Fibroblast of pulmonary artery (primary cell): ENCODE measurements at regions not wholly inside any gene's neighbourhood (a gene's known extent, or its start where the extent isn't known, plus 50 kb on each side); places are given as distances from the start of the nearest gene placed in this dataset.
"Not testable (repeated sequence)": the region's sequence is repeated elsewhere in the genome, so short reads cannot be mapped to it uniquely, and the experiment has no call there.

ENCODE experiments used
- DNase-seq: peaks from one replicate; pipeline ENCODE4 v3.0.0-alpha.2; 2010; ENCODE audit warnings: low read depth
- H3K4me3 ChIP-seq: replicated peaks from 2 replicates; pipeline ENCODE4 v1.5.1; 2011; ENCODE audit warnings: low read depth, mild to moderate bottlenecking, control low read depth, low read length, moderate library complexity
- CTCF ChIP-seq: IDR thresholded peaks from 2 replicates; pipeline ENCODE4 v1.5.1; 2011; ENCODE audit warnings: mild to moderate bottlenecking, control low read depth, low read length, inconsistent platforms; ENCODE audit errors: missing control alignments

- TF ChIP-seq CTCF: no peak
- DNase-seq: no peak
- no peak overlapping the region for H3K4me3 ChIP-seq
Observed at GRCh38 chr12:131473741-131474709, 236.9 kb upstream of the SFSWAP start.

- H3K4me3 ChIP-seq, DNase-seq: not testable (repeated sequence)
Observed at GRCh38 chr12:131475012-131475411, 235.9 kb upstream of the SFSWAP start.

GRCh38 chr12:131477613-131478012, 233.3 kb upstream of the SFSWAP start:
- DNase-seq: no peak
- TF ChIP-seq CTCF: no peak
- H3K4me3 ChIP-seq: no peak overlapping the region

- no peak overlapping the region for H3K4me3 ChIP-seq
- no peak for TF ChIP-seq CTCF
- DNase-seq: no peak
Observed at GRCh38 chr12:131478468-131478867, 232.4 kb upstream of the SFSWAP start.

- no peak for DNase-seq
- no peak overlapping the region for H3K4me3 ChIP-seq
- TF ChIP-seq CTCF: no peak
Observed at GRCh38 chr12:131482199-131482598, 228.7 kb upstream of the SFSWAP start.

- no peak for TF ChIP-seq CTCF
- DNase-seq: no peak
- no peak overlapping the region for H3K4me3 ChIP-seq
Observed at GRCh38 chr12:131482686-131483085, 228.2 kb upstream of the SFSWAP start.

- no peak overlapping the region for H3K4me3 ChIP-seq
- DNase-seq: no peak
- TF ChIP-seq CTCF: no peak
Observed at GRCh38 chr12:131486451-131487230, 224.2 kb upstream of the SFSWAP start.
